ENCODE measurements at regions not wholly inside any gene's neighbourhood (a gene's known extent, or its start where the extent isn't known, plus 50 kb on each side); places are given as distances from the start of the nearest gene placed in this dataset.
"Not testable (repeated sequence)": the region's sequence is repeated elsewhere in the genome, so short reads cannot be mapped to it uniquely, and the experiment has no call there.

DNA sequence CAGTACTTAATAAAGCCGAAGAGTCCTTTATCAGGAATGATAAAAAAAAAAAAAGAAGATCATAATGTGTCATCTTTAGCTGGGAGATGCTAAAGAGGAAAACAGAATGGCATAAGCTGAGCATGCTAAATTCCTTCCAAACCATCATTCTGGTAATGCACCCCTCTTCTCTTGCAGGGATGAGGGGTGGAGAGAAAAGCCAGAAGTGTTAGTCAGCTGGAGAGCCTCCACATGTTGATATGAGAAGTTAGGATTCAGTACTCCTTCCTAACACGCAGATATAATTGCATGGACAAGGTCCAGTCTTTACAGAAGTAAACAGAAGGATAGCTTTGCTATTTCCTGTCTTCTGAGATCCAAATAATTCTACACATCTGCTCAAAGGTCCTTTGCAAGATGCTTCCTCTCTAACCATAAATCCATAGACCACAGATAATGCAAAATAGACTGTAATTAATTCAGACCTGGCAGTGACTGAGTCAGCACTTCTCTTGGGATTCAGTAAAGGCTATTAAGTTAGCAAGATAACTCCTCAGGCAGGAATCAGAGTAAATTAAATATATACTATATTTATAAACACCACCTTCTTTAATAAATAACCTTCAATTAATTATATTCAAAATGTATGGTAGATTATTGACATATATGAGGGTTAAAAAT is 930.0 kb upstream of the KLHL29 start:
- no peak for DNase-seq (ENCODE audit: low read depth, low spot score)

DNA sequence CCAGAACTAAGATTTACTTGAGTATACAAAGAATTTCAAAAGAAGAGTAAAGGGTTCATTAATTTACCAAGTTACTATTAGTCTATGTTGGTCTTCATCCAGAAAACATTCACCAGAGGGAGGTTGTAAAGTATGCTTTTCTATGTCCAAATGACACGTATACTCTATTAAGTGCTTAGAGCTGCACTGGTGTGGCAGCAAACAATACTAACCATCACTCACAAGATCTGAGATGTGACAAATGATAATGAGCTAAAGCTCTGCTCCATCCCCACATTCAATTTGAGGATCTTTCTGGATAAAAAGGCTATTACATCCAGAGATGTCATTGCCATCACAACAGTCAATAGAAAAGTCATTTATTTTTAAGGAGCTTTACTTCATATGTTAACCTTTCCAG is 926.5 kb upstream of the KLHL29 start:
- no peak for DNase-seq (ENCODE audit: low read depth, low spot score)

DNA sequence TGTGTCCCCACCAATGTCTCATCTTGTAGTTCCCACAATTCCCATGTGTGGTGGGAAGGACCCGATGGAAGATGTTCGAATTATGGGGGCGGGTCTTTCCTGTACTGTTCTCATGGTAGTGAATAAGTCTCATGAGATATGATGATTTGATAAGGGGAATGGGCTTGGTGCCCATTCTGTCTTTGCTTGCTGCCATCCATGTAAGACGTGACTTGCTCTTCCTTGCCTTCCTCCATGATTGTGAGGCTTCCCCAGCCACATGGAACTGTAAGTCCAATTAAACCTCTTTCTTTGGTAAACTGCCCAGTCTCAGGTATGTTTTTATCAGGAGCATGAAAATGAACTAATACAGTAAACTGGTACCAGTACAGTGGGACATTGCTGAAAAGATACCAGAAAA is 909.9 kb upstream of the KLHL29 start:
- DNase-seq (ENCODE audit: low read depth, low spot score) = not testable (repeated sequence)

DNA sequence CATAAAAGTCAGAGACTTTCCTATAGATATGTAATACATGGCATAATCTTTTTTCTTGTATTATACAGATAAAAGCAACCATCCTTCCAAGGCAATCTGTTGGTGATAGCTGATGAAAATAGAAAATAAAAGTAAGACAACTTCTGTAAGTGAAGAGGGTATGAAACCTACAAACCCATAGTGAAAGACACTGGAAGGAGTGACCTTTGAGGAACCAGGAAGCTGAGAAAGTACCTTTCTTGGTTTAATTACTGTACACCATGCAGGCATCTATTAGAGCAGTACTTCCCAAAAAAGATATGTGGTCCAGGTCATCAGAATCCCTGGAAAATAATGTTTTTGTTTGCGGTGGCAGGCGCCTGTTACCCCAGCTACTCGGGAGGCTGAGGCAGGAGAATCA is 906.6 kb upstream of the KLHL29 start:
- no peak for DNase-seq (ENCODE audit: low read depth, low spot score)

DNA sequence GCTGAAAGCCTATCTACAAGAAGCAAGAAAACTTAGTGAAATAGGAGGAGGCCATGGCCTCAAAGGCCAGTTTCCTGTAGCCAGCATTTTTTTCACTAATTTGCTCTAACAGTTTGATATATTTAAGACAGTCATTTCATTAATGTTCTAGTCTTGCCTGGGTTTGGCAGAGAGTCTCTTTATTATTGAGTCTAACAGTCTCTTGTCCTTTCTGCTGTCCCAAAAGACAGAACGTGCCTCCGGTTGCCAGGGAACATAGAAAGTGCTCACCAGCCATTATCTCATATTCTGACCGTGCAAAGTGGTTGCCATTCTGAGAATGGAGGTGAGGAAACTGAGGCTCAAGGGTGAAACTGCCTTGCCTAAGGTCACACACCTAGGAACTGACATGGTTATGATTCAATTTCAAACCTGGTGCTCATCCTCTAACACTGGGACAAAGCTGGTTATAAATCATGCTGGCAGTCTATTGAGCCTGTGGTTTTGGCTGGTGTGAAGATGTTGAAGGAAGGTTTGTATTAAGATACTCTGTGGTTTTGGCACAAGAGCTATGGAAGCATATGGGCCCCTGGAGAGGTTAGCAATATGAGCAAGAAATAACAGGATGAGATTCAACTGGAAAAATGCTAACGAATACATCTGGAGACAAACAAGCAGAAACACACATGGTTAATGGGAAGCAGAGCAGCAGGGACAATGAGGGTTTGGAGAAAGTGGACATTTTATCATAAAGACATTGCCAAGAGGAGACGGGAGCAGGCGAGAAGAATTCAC is 903.3 kb upstream of the KLHL29 start:
- no peak for DNase-seq (ENCODE audit: low read depth, low spot score)

DNA sequence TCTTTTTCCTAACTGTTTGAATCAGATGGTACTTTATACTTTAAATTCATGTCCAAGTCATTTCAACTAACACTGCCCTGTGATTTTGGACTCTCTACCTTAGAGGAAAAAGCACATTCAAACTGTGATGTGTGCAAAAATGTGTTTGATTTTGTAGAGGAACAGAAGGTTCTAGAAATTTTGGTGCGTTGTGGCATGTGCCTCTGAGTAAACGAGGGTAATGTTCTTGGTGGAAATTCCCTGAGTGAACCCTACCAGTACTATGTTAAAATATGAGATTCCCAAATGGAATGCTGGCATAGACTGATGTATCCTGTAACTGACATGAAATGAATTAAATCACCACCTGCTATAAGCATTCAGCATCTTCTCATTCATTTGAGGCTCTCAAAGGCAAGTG is 901.9 kb upstream of the KLHL29 start:
- DNase-seq (ENCODE audit: low read depth, low spot score) = no peak

DNA sequence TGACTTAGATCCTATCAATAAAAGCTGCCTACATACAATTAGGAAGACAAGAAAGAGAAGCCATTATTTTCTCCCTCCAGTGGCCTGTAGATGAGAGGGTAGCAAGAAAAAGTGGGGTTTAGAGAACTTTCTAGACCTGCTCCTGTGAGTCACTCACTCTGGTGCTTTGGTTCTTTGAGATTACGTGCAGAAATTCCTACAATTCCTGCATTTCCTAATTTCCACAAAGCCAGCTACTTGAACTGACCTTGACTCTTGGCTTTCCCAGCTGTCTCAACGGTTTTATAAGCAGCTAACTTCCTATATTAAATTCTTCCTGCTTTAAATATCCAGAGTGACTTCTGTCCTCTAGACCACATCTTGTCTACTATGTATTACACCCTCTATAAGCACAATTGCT is 899.5 kb upstream of the KLHL29 start:
- DNase-seq (ENCODE audit: low read depth, low spot score) = no peak

DNA sequence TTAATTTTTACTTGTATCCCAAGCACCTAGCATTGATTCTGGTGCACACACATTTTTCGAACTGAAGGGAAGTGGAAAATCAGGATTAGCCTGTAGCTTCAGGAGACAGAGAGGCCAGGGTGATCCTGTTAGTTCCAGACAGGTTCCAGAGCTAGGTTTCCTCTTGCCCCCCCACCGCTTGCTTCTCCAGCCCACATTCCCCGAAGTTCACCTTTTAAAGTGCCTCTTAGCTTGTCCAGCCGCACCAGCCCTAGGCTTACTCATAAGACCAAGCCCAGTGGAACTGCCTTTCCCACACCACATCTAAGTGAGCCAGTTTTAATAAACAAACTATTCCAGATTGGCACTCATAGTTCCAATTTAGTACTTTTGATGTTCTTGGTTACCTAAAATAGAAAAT is 898.6 kb upstream of the KLHL29 start:
- DNase-seq (ENCODE audit: low read depth, low spot score) = no peak

DNA sequence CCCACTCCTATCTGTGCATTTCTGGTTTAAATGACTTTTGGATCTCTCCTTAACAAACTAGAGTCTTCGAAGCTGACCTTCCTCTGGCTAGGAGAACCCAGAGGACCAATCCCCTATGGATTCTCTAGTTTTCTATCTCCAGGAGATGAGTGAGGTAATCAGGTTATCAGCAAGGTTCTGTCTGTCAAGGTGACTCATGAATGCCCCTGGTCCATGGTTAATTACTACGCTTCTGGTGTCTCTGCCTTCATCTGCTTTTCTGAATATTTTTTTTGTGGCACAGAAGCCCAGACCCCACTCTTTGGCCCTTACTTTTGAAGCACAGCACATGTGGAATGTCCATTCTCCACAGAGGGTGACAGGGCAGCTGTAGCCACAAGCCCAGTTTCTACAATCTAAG is 897.9 kb upstream of the KLHL29 start:
- no peak for DNase-seq (ENCODE audit: low read depth, low spot score)

DNA sequence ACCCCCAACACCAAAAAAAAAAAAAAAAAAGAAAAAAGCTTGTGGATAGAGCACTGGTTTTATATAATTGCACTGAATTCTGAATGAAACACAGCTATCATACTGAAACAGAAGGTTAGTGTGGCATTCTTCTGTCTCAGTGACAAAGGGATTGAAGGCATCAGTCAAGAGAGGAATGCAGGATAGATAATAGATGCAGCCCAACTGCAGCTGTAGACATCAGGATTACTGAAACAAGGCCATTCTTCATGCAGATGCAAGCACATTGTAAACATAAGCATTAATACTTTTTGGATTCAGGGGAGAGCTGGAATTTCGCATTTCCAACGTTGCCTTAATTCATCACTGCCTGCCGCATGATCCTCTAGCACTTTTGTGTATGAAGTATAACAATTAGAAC is 897.4 kb upstream of the KLHL29 start:
- DNase-seq (ENCODE audit: low read depth, low spot score) = no peak

DNA sequence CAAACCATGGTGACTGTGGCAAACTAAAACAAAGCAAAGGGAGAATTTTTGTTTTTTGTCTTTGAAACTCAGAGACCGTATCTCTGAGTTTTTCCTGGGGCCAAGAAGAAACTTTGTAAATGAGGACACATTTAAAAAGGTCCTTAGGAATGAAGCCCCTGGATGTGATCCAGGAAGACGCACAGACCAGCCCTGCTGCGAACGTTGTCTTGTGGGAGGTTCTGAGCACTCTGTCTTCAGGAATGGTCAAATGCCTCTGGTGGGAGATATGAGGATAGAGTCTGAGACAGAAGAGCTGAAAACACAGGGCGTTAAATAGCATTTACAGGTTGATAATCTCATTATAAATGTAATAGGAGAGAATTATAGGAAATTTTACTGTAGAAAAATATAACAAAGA is 893.5 kb upstream of the KLHL29 start:
- DNase-seq (ENCODE audit: low read depth, low spot score) = no peak

DNA sequence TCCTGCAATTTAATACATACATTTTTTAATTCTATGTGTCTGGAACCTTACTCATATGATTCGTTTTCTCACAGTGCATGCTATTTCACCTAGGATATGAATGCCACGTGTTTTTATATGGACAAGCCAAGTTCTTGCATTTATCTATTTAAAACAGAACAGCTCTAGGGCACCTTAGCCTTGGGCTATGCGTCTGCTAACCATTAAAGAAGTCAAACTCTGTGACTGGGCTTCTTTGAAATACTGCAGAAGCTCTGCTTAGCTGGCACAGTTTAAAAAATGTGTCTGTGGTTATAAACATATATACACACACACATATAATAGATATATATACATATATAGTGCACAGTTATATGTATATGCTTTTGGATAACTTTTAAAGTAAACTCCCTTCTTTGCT is 890.8 kb upstream of the KLHL29 start:
- DNase-seq (ENCODE audit: low read depth, low spot score) = no peak

DNA sequence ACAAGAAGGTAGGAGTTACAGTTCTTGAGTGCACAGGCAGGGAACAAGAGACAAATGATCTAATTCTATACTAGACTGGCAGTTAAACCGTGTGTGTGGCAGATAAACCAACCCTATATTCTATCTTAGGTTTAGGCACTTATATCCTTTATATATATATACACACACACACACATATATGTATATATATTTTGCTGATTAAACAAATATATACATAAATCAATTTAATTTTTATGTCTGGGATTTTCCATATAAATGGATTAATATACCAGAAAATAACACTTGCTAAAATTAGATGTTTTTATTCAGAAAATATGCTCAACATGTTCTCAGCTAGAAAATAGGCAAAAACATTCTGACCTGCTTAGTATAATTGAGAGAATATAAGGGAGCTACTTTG is 887.9 kb upstream of the KLHL29 start:
- no peak for DNase-seq (ENCODE audit: low read depth, low spot score)

DNA sequence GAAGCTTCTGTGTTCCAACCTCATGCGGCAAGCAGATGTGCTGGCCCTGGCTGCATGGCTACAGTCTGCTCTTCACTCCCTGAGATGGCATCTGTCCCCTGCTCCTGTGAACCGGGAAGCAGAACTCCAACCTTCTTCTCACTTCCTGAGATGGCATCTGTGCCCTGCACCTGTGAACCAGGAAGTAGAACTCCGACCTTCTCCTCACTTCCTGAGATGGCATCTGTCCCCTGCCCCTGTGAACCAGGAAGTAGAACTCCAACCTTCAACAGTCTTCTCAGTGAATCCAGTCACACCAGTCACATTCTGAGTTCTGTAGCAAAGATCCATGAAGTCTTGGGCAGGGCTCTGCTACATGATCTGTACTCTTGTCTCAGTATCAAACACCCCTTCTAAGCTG is 887.2 kb upstream of the KLHL29 start:
- no peak for DNase-seq (ENCODE audit: low read depth, low spot score)

DNA sequence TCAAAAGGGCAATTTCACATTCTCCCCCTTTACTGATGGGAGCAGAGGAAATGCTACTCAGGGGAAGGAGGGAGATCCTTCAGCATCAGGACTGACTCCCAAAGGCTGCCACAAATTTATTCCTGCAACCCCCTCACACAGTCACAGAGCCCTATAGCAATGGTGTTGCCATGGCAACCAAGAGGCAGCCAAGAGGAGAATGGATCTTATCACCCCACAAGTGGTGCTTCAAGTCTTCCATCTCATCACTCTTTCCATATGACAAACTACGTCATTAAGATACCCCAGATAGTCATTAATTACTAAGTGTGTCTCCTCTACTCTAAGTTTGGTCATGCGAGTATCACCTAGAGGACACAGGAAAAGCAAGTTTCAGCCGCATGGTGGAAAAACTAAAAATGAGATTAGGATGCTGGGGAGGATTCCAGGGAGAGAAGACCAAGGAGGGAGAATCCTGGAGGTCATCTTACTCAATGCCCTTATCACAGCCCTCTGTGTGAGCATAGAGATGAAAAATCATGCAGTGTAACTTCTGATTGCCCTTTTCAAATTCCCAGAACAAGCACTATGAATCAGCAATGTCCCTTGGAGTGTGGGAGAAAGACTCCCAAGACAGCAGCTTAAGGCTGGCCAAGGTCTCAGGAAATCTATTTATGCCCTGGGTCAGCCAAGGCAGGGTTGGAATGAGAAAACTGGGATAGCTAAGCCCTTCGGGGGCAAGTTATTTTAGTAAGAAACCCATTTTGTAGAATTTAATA is 885.7 kb upstream of the KLHL29 start:
- no peak for DNase-seq (ENCODE audit: low read depth, low spot score)

DNA sequence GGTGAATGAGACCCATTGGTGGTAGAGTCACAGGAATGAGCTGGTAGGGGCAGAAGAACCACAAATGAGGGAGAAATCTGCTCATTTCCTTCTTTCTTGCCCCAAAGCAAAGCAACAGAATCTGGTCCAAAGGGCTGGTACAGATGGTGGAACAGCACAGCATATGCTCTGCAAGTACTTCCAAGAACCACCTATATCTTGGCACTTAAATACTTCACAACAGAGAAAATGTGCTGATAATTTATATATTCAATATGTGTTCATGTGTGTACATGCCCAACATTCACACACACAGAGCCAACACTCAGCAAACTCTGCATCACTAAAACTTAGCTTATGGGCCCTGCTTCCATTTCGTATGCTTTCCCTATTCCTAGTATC is 884.4 kb upstream of the KLHL29 start:
- DNase-seq (ENCODE audit: low read depth, low spot score) = no peak

DNA sequence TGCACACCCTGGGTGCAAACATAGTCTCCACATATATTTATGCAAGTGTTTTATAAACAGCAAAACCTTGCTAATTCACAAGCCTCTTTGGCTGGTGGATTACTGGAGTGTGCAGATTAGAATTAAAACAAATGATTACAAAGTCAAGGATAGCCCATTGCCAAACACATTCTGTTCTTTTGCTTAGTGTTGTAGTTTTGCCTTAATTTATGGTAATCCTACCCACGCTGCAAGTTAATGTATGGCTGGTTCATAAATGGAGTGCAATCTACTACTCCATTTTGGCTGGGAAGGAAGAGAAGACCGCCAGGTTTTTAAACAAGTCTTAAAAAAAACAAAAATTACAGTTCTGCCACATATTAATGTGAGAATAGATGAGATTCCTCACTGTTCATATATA is 883.1 kb upstream of the KLHL29 start:
- DNase-seq (ENCODE audit: low read depth, low spot score) = no peak

DNA sequence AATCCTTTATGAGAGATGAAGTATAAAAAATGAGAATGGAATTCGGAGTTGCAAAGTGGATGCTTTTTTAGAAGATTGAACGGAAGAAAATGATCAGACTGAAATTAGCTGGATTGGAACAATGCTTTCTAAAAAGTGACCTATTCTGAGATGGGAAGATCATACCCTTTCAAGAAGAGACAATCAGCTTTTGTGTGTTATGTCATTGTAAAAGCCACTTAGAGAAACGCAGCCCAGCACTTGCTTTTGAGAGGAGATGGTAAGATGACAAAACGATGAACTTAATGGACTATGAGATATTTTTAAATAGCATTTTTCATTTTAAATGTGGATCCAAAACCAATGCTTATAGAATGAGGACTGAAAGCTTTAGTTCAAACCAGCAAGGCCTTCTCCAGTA is 871.4 kb upstream of the KLHL29 start:
- no peak for DNase-seq (ENCODE audit: low read depth, low spot score)

DNA sequence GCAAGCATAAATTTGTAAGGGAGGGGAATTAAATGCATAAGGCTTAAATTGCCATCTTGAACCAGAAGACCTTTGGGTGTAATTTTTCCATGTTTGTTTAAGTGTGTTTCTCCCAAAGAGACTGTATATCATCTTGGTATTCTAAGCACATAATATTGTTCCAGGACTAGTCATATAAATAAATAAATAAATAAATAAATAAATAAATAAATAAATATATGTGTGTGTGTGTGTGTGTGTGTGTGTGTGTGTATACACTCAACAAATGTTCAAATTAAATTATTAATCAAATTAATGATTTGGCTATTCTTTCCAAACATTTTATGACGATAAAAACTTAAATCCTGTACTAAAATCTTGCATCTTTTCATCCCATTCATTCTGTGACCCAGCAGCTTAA is 867.8 kb upstream of the KLHL29 start:
- no peak for DNase-seq (ENCODE audit: low read depth, low spot score)

DNA sequence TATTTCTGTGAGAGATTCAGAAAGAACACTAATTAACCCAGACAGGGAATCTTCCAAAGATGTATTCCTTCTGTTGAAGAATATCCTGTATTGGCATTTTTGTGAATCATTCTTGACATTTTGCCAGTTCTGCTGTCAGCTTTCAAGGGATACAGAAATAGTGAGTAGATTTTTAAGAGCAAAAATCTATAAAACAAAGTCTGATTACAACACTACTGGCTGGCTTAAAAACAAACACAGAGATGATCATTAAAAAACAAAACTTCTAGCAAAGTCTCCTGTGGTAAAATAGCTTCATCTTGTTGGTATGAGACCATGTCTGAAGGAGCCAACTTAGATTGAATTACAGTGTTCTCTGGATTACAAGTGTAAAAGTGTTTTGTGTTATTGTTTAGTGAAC is 866.3 kb upstream of the KLHL29 start:
- no peak for DNase-seq (ENCODE audit: low read depth, low spot score)

DNA sequence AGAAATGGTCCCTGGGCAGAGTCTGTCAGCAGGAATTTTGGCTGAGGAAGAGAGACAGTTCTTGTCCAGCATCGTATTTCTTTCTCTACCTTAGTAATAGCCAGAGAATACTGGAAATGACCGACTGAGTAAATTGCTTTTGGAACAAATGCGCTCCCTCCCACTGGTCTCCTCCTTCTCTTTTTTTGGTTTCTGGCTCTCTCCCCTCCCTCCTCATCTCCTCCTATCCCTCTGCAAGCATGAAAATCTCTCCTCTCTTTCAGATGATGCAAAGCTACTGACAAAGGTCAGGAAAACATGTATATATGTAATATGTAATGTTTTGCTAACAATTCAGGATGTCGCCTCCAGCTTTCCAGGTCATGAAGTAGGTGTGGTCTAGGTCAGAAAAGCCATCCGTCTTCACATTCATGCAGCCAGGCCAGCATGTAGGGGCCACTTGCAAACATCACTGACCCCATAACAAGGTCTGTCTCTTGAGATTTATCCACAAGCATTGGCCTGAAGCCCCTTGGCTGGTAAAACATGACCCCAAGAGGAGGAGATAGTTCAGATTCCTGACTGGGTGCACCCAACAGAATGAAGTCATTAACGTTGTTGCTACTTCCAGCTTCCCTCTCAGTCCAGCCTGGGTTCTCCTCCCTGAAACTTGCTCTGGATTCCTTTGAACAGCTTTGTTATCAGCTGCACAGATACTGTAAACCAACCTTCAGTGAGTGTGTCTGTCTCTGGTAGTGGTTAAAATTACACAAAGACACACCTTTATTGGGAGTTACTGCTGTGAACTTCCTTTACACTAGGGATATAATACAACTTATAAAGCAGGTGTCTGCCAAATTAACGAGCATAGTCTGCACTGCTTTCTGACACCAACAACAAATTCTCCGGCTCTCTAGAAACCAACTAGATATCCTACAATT is 864.4 kb upstream of the KLHL29 start:
- no peak for DNase-seq (ENCODE audit: low read depth, low spot score)

DNA sequence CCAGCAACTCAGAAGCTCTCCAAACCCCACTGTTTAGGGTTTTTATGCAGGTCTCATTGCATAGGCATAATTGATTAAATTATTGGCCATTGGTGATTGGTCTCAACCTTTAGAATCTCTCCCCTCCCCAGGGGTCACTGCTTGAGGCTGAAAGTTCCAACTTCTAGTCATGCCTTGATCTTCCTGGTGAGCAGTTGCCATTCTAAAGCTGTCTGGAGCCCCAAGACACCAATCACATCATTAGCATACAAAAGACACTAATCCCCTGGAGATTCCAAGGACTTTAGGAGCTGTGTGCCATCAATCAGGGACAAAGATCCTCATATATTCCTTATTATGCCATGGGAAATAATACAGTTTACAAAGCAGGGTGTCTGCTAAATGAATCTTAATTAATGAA is 863.4 kb upstream of the KLHL29 start:
- no peak for DNase-seq (ENCODE audit: low read depth, low spot score)

All from pulmonary artery endothelial cell (primary cell).